K562 (cell line): ENCODE measurements at regions not wholly inside any gene's neighbourhood (a gene's known extent, or its start where the extent isn't known, plus 50 kb on each side); places are given as distances from the start of the nearest gene placed in this dataset.
A peak's percentile ranks its signal among the peaks of the same experiment; 100 is the strongest.

Experiments used
- CCNT2 ChIP-seq: IDR thresholded peaks from 2 replicates; pipeline ENCODE4 v1.6.1; 2011; ENCODE audit warnings: borderline replicate concordance, low read depth, mild to moderate bottlenecking, moderate library complexity, mixed read lengths, low read length; ENCODE audit not compliant: insufficient read length; ENCODE audit errors: extremely low read depth
- CEBPB ChIP-seq: fragments of 450-650 bp; IDR thresholded peaks from 2 replicates; pipeline ENCODE4 v1.6.1; 2016; ENCODE audit warnings: missing genetic modification characterization, missing compliant biosample characterization
- ELF2 ChIP-seq: fragments of 250-450 bp; sonication (Bioruptor Pico); IDR thresholded peaks from 2 replicates; pipeline ENCODE4 v1.5.0; 2021; ENCODE audit warnings: mild to moderate bottlenecking
- HOXB6 ChIP-seq: fragments of 250-450 bp; sonication (Bioruptor Pico); IDR thresholded peaks from 2 replicates; pipeline ENCODE4 v1.5.1; 2022; ENCODE audit warnings: mild to moderate bottlenecking, borderline replicate concordance
- MTA2 ChIP-seq: fragments of 450-650 bp; IDR thresholded peaks from 2 replicates; pipeline ENCODE4 v1.6.1; 2016; ENCODE audit warnings: low read depth
- NFYB ChIP-seq: IDR thresholded peaks from 2 replicates; pipeline ENCODE4 v1.6.1; 2011; ENCODE audit warnings: mild to moderate bottlenecking, moderate library complexity; ENCODE audit not compliant: insufficient read length; ENCODE audit errors: extremely low read depth
- NR2C2 ChIP-seq, 2 experiments: fragments of 200-800 bp in 1 of 2; sonication (Bioruptor generic) in 1 of 2; sonication (generic) in 1 of 2; formaldehyde crosslinking in 1 of 2; IDR thresholded peaks; 2 replicates each; pipeline versions ENCODE4 v1.6.1 to v1.8.0; 2016 to 2022; ENCODE audit warnings: mild to moderate bottlenecking in 1 of 2, missing compliant biosample characterization in 1 of 2, missing genetic modification characterization in 1 of 2, missing genetic modification reagents in 1 of 2
- TARDBP ChIP-seq: fragments of 450-650 bp; IDR thresholded peaks from 2 replicates; pipeline ENCODE4 v1.6.1; 2016
- TCF7 ChIP-seq: sonication (generic); IDR thresholded peaks from 2 replicates; pipeline ENCODE4 v1.6.1; 2016; ENCODE audit warnings: antibody characterized with exemption, borderline replicate concordance
- TRIM28 ChIP-seq: fragments of 450-650 bp; IDR thresholded peaks from 2 replicates; pipeline ENCODE4 v1.6.1; 2017
- ZFP30 ChIP-seq: fragments of 250-450 bp; sonication (Bioruptor Pico); IDR thresholded peaks from 2 replicates; pipeline ENCODE4 v1.8.0; 2022; ENCODE audit warnings: moderate library complexity, mild to moderate bottlenecking, inconsistent platforms, borderline replicate concordance
- ZNF431 ChIP-seq: sonication (generic); formaldehyde crosslinking; IDR thresholded peaks from 2 replicates; pipeline ENCODE4 v1.8.0; 2022; ENCODE audit warnings: mild to moderate bottlenecking, missing genetic modification reagents
- ZNF561 ChIP-seq: fragments of 450-650 bp; formaldehyde crosslinking; conservative IDR thresholded peaks from 2 replicates; pipeline ENCODE4 v1.4.0; 2020; ENCODE audit warnings: mild to moderate bottlenecking, moderate library complexity
- TF ChIP-seq, protein P1 (sequence below), 2 experiments: fragments of 450-650 bp; IDR thresholded peaks; 2 replicates each; pipeline ENCODE4 v1.6.1; 2018; ENCODE audit warnings: mild to moderate bottlenecking in 2 of 2, low read depth in 1 of 2; ENCODE audit not compliant: partially characterized antibody in 2 of 2
- TF ChIP-seq, protein P2 (sequence below), 3 experiments: IDR thresholded peaks in 2 of 3; conservative IDR thresholded peaks in 1 of 3; 2 replicates each; pipeline ENCODE4 v1.5.1; 2011 to 2012; ENCODE audit warnings: low read length in 3 of 3, mild to moderate bottlenecking in 3 of 3, control low read depth in 2 of 3, improper control_type of control experiment in 1 of 3, inconsistent platforms in 1 of 3, low read depth in 1 of 3, mixed read lengths in 1 of 3, moderate library complexity in 1 of 3; ENCODE audit not compliant: insufficient read depth in 2 of 3
- TF ChIP-seq, protein P3 (sequence below): fragments of 250-450 bp; sonication (Bioruptor Pico); IDR thresholded peaks from 2 replicates; pipeline ENCODE4 v1.4.0; 2020; ENCODE audit warnings: mild to moderate bottlenecking, moderate library complexity
- TF ChIP-seq, protein P4 (sequence below): fragments of 450-650 bp; IDR thresholded peaks from 2 replicates; pipeline ENCODE4 v1.6.1; 2016; ENCODE audit warnings: missing biosample characterization, missing genetic modification characterization

DNA sequence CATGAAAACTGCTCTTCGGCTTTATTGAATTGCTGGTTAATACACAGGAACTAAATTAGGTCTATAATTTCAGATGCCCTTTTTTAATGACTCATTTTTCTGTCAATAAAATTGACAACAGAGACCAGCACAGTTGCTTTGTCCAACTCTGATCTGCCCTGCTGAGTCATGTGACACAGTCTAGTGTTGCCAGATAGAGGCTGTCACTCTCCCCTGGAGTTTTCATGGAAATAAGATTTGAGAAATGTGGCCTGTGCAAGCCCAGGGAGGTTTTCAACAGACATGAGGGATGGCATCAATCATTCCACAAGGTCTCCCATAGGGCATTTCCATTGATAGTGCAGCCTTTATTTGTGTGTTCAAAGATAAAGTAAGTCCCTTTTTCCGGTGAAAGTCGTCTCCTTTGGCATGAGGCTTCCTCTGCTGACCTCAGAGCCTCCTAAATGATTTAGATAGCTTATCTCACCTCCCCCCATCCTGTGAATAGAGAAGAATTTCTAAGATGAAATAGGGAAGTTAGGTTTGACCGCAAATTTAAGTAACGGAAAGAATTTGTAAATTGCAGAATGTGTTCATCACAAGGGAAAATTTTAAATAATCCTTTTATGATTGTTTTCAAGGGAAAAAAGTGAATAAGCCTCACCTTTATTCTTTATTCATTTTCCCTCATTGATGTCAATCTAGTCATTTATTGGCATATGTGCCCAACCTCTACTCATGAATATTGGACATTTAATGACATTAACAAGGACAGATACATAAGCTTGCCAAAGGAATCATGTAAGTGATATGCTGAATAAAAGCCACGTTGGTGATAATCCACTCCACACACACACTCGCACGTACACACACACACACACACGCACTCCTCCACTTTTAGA lies 277.7 kb downstream of the ADGB start (continued):
- TF ChIP-seq, protein P1, sequence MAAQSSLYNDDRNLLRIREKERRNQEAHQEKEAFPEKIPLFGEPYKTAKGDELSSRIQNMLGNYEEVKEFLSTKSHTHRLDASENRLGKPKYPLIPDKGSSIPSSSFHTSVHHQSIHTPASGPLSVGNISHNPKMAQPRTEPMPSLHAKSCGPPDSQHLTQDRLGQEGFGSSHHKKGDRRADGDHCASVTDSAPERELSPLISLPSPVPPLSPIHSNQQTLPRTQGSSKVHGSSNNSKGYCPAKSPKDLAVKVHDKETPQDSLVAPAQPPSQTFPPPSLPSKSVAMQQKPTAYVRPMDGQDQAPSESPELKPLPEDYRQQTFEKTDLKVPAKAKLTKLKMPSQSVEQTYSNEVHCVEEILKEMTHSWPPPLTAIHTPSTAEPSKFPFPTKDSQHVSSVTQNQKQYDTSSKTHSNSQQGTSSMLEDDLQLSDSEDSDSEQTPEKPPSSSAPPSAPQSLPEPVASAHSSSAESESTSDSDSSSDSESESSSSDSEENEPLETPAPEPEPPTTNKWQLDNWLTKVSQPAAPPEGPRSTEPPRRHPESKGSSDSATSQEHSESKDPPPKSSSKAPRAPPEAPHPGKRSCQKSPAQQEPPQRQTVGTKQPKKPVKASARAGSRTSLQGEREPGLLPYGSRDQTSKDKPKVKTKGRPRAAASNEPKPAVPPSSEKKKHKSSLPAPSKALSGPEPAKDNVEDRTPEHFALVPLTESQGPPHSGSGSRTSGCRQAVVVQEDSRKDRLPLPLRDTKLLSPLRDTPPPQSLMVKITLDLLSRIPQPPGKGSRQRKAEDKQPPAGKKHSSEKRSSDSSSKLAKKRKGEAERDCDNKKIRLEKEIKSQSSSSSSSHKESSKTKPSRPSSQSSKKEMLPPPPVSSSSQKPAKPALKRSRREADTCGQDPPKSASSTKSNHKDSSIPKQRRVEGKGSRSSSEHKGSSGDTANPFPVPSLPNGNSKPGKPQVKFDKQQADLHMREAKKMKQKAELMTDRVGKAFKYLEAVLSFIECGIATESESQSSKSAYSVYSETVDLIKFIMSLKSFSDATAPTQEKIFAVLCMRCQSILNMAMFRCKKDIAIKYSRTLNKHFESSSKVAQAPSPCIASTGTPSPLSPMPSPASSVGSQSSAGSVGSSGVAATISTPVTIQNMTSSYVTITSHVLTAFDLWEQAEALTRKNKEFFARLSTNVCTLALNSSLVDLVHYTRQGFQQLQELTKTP (IDR thresholded peaks at IDR 0.05; ENCODE audit: low read depth in 1 of 2, partially characterized antibody in 2 of 2): peak; percentile 85 to 98
- TF ChIP-seq CEBPB (tag) (peak; percentile 80), ZNF431 (CRISPR knock-in tag) (0 out of 2 replicates have a peak, but pooled peaks have one; percentile 12), TCF7 (peak; percentile 90), TRIM28 (0 out of 2 replicates have a peak, but pooled peaks have one; percentile 24), ZFP30 (CRISPR knock-in tag) (no peak), HOXB6 (CRISPR knock-in tag) (no peak), NFYB (peak; percentile 55), CCNT2 (peak; percentile 99), MTA2 (peak; percentile 86), ELF2 (CRISPR knock-in tag) (peak; percentile 0; the same call in 1 of the 2 replicates), NR2C2 (CRISPR knock-in tag; IDR thresholded peaks at IDR 0.05) (no peak), NR2C2 (tag; IDR thresholded peaks at IDR 0.05) (peak; percentile 89), TARDBP (peak; percentile 87; the same call in 1 of the 2 replicates), ZNF561 (0 out of 2 replicates have a peak, but pooled peaks have one; percentile 11)
- TF ChIP-seq, protein P2, sequence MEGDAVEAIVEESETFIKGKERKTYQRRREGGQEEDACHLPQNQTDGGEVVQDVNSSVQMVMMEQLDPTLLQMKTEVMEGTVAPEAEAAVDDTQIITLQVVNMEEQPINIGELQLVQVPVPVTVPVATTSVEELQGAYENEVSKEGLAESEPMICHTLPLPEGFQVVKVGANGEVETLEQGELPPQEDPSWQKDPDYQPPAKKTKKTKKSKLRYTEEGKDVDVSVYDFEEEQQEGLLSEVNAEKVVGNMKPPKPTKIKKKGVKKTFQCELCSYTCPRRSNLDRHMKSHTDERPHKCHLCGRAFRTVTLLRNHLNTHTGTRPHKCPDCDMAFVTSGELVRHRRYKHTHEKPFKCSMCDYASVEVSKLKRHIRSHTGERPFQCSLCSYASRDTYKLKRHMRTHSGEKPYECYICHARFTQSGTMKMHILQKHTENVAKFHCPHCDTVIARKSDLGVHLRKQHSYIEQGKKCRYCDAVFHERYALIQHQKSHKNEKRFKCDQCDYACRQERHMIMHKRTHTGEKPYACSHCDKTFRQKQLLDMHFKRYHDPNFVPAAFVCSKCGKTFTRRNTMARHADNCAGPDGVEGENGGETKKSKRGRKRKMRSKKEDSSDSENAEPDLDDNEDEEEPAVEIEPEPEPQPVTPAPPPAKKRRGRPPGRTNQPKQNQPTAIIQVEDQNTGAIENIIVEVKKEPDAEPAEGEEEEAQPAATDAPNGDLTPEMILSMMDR (IDR thresholded peaks at IDR 0.05 in 2 of 3, conservative IDR thresholded peaks at IDR 0.05 in 1 of 3; ENCODE audit: insufficient read depth in 2 of 3, low read depth in 1 of 3, low read length in 3 of 3): 0 out of 6 replicates have a peak, but pooled peaks of 1 of the 3 experiments have one; percentile 1
- TF ChIP-seq, protein P3, sequence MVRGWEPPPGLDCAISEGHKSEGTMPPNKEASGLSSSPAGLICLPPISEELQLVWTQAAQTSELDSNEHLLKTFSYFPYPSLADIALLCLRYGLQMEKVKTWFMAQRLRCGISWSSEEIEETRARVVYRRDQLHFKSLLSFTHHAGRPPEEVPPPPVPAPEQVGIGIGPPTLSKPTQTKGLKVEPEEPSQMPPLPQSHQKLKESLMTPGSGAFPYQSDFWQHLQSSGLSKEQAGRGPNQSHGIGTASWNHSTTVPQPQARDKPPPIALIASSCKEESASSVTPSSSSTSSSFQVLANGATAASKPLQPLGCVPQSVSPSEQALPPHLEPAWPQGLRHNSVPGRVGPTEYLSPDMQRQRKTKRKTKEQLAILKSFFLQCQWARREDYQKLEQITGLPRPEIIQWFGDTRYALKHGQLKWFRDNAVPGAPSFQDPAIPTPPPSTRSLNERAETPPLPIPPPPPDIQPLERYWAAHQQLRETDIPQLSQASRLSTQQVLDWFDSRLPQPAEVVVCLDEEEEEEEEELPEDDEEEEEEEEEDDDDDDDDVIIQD (CRISPR knock-in tag): no peak
- TF ChIP-seq, protein P4, sequence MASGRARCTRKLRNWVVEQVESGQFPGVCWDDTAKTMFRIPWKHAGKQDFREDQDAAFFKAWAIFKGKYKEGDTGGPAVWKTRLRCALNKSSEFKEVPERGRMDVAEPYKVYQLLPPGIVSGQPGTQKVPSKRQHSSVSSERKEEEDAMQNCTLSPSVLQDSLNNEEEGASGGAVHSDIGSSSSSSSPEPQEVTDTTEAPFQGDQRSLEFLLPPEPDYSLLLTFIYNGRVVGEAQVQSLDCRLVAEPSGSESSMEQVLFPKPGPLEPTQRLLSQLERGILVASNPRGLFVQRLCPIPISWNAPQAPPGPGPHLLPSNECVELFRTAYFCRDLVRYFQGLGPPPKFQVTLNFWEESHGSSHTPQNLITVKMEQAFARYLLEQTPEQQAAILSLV (tag): no peak
